K562 (cell line): ENCODE measurements at regions not wholly inside any gene's neighbourhood (a gene's known extent, or its start where the extent isn't known, plus 50 kb on each side); places are given as distances from the start of the nearest gene placed in this dataset.
"Not testable (repeated sequence)": the region's sequence is repeated elsewhere in the genome, so short reads cannot be mapped to it uniquely, and the experiment has no call there.

Experiments used
- DPF2 ChIP-seq: fragments of 450-650 bp; IDR thresholded peaks from 2 replicates; pipeline ENCODE4 v1.6.1; 2016
- LEF1 ChIP-seq: fragments of 450-650 bp; IDR thresholded peaks from 2 replicates; pipeline ENCODE4 v1.6.1; 2016; ENCODE audit warnings: mild to moderate bottlenecking
- STAT5A ChIP-seq: IDR thresholded peaks from 2 replicates; pipeline ENCODE4 v1.6.1; 2012; ENCODE audit warnings: low read length, inconsistent platforms, borderline replicate concordance
- TCF7L2 ChIP-seq: fragments of 150-350 bp; IDR thresholded peaks from 2 replicates; pipeline ENCODE4 v1.6.1; 2016; ENCODE audit warnings: low read depth, mild to moderate bottlenecking, low read length, moderate library complexity
- TSC22D4 ChIP-seq: fragments of 450-650 bp; IDR thresholded peaks from 2 replicates; pipeline ENCODE4 v1.6.1; 2016; ENCODE audit warnings: missing genetic modification characterization, missing biosample characterization, control low read depth

DNA sequence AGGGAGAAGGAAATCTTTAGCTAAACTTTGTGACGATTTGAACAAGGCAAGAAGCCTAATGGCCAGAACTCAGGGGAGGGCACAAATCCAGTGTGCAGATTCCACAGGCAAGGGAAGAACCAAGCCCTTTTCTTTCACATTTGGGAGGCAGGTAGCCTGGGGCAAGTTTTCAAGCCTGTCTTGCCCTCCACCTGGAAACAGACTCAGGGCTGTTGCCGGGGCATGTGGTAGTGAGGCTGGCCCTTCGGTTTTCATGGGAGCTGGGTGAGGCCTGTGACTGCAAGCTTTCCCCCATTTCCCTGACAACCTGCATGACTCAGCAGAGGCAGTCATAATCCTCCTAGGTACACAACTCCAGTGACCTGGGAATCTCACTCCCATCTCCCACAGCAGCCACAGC, 331.6 kb upstream of the ACTRT1 start:
- TF ChIP-seq STAT5A; LEF1; DPF2; TCF7L2; TSC22D4 (tag): not testable (repeated sequence)
